SK-N-SH (cell line): ENCODE measurements at regions not wholly inside any gene's neighbourhood (a gene's known extent, or its start where the extent isn't known, plus 50 kb on each side); places are given as distances from the start of the nearest gene placed in this dataset.

ENCODE experiments used
- CTCF ChIA-PET: fragments of 300-600, 350-600 bp; formaldehyde crosslinking; extraction: SDS; loops from one replicate; lab custom pipeline; 2021; lab: Yijun Ruan, JAX
- POLR2A ChIA-PET: fragments of 350-600 bp; sonication (Branson Sonifier 250); formaldehyde crosslinking; extraction: SDS; loops from one replicate; lab custom pipeline; 2020; ENCODE audit warnings: antibody characterized with exemption, inconsistent platforms; lab: Yijun Ruan, JAX
- DNase-seq: peaks from one replicate; pipeline ENCODE4 v3.0.0; 2012
- H2AFZ ChIP-seq: fragments of 200-600 bp; sonication (generic); 2 replicates; pipeline ENCODE4 v1.8.1; 2016; ENCODE audit warnings: antibody characterized with exemption, mild to moderate bottlenecking, low read depth
- H3F3A ChIP-seq: fragments of 200-600 bp; sonication (generic); replicated peaks from 2 replicates; pipeline ENCODE3; 2016; ENCODE audit warnings: antibody characterized with exemption, mild to moderate bottlenecking; ENCODE audit not compliant: insufficient read depth
- H3K27ac ChIP-seq, 2 experiments: fragments of 200-500 bp in 1 of 2; fragments of 200-600 bp in 1 of 2; sonication (Bioruptor generic) in 1 of 2; sonication (generic), shearing (Covaris generic) in 1 of 2; 2 replicates each; pipeline versions ENCODE4 v1.5.1 to v1.6.1; 2014 to 2016; ENCODE audit warnings: low read depth in 2 of 2, inconsistent platforms in 1 of 2, low read length in 1 of 2, mild to moderate bottlenecking in 1 of 2, mixed read lengths in 1 of 2
- H3K27me3 ChIP-seq: fragments of 200-600 bp; sonication (generic), shearing (Covaris generic); 2 replicates; pipeline ENCODE4 v1.6.1; 2016; ENCODE audit warnings: mixed run types; ENCODE audit not compliant: insufficient read depth
- H3K36me3 ChIP-seq, 2 experiments: fragments of 200-500 bp in 1 of 2; fragments of 200-600 bp in 1 of 2; sonication (Bioruptor generic) in 1 of 2; sonication (generic) in 1 of 2; replicated peaks in 1 of 2; 2 replicates each; pipeline versions ENCODE3 to v1.5.1; 2014 to 2016; ENCODE audit warnings: low read length in 1 of 2, mild to moderate bottlenecking in 1 of 2; ENCODE audit not compliant: insufficient read depth in 2 of 2, control insufficient read depth in 1 of 2
- H3K4me1 ChIP-seq, 2 experiments: fragments of 200-500 bp in 1 of 2; fragments of 200-600 bp in 1 of 2; sonication (Bioruptor generic) in 1 of 2; sonication (generic), shearing (Covaris generic) in 1 of 2; 2 replicates each; pipeline versions ENCODE4 v1.5.1 to v1.6.1; 2014 to 2016; ENCODE audit warnings: low read depth in 1 of 2, low read length in 1 of 2, mixed run types in 1 of 2; ENCODE audit not compliant: insufficient read depth in 2 of 2, control insufficient read depth in 1 of 2
- H3K4me2 ChIP-seq: fragments of 200-600 bp; sonication (generic), shearing (Covaris generic); 2 replicates; pipeline ENCODE4 v1.6.1; 2017; ENCODE audit warnings: mixed run types
- H3K4me3 ChIP-seq, 2 experiments: fragments of 200-500 bp in 1 of 2; fragments of 200-600 bp in 1 of 2; sonication (Bioruptor generic) in 1 of 2; sonication (generic), shearing (Covaris generic) in 1 of 2; 2 replicates each; pipeline versions ENCODE4 v1.5.1 to v1.8.1; 2014 to 2016; ENCODE audit warnings: low read depth in 2 of 2, inconsistent platforms in 1 of 2, low read length in 1 of 2, mild to moderate bottlenecking in 1 of 2, mixed read lengths in 1 of 2, moderate library complexity in 1 of 2
- H3K79me2 ChIP-seq: fragments of 200-600 bp; sonication (generic); 2 replicates; pipeline ENCODE4 v1.8.1; 2017; ENCODE audit warnings: mild to moderate bottlenecking; ENCODE audit not compliant: insufficient read depth
- H3K9ac ChIP-seq: fragments of 200-600 bp; sonication (generic); 2 replicates; pipeline ENCODE4 v1.6.1; 2017; ENCODE audit warnings: mixed run types
- H3K9me2 ChIP-seq: fragments of 200-600 bp; sonication (generic); 2 replicates; pipeline ENCODE4 v1.6.1; 2017; ENCODE audit warnings: mixed run types
- H3K9me3 ChIP-seq: fragments of 200-600 bp; sonication (generic); 2 replicates; pipeline ENCODE4 v1.6.1; 2017; ENCODE audit warnings: mixed run types, mild to moderate bottlenecking, moderate library complexity
- H4K20me1 ChIP-seq: fragments of 200-600 bp; sonication (generic); 2 replicates; pipeline ENCODE4 v1.6.1; 2017; ENCODE audit warnings: mild to moderate bottlenecking, mixed run types; ENCODE audit not compliant: insufficient read depth
- CTCF ChIP-seq: fragments of 200-600 bp; sonication (generic); IDR thresholded peaks from 2 replicates; pipeline ENCODE4 v1.6.1; 2017; ENCODE audit warnings: antibody characterized with exemption, mild to moderate bottlenecking, moderate library complexity
- EP300 ChIP-seq, 2 experiments: IDR thresholded peaks; 2 replicates each; pipeline versions ENCODE4 v1.4.0 to v1.6.1; 2012; ENCODE audit warnings: borderline replicate concordance in 1 of 2, low read depth in 1 of 2, low read length in 1 of 2
- GATA2 ChIP-seq: sonication (generic); formaldehyde crosslinking; IDR thresholded peaks from 2 replicates; pipeline ENCODE4 v1.5.0; 2020; ENCODE audit warnings: mild to moderate bottlenecking, missing genetic modification reagents
- MEF2A ChIP-seq: IDR thresholded peaks from 2 replicates; pipeline ENCODE4 v1.4.0; 2012; ENCODE audit warnings: low read depth, borderline replicate concordance
- NFIC ChIP-seq: IDR thresholded peaks from 2 replicates; pipeline ENCODE4 v1.4.0; 2012; ENCODE audit warnings: borderline replicate concordance
- RAD21 ChIP-seq: IDR thresholded peaks from 2 replicates; pipeline ENCODE4 v1.6.1; 2012; ENCODE audit warnings: mild to moderate bottlenecking, low read length
- RCOR1 ChIP-seq: fragments of 150-350 bp; IDR thresholded peaks from 2 replicates; pipeline ENCODE4 v1.6.1; 2017; ENCODE audit warnings: antibody characterized with exemption, low read length
- SMC3 ChIP-seq: IDR thresholded peaks from 2 replicates; pipeline ENCODE4 v1.6.1; 2012; ENCODE audit warnings: low read depth, low read length, improper control_type of control experiment
- TAF1 ChIP-seq: IDR thresholded peaks from 2 replicates; pipeline ENCODE4 v1.6.1; 2012; ENCODE audit warnings: low read depth, mild to moderate bottlenecking, low read length, moderate library complexity, borderline replicate concordance
- TCF12 ChIP-seq: IDR thresholded peaks from 2 replicates; pipeline ENCODE4 v1.4.0; 2012
- YY1 ChIP-seq: IDR thresholded peaks from 2 replicates; pipeline ENCODE4 v1.4.0; 2012; ENCODE audit warnings: low read depth, mild to moderate bottlenecking
- WGBS: methylation state at CpG from one replicate; pipeline ENCODE4 v1.1.6; 2017; ENCODE audit warnings: low lambda C conversion rate; 5-methylcytosine and 5-hydroxymethylcytosine counted together

- Histone ChIP-seq H3K9me2 (no peaks in the 10 kb centered on the region), H3K4me1 (no peaks in the 10 kb centered on the region), H3K79me2 (no peaks in the 10 kb centered on the region), H3K27ac (no peak overlapping the region), H3K4me3 (no peak overlapping the region), H2AFZ (no peak overlapping the region), H4K20me1 (no peaks in the 10 kb centered on the region), H3K36me3 (no peaks in the 10 kb centered on the region), H3K27me3 (no peaks in the 10 kb centered on the region; the same call in 1 of the 2 replicates), H3K4me2 (no peak overlapping the region), H3F3A (no peaks in the 10 kb centered on the region), H3K9me3 (no peaks in the 10 kb centered on the region), H3K9ac (no peak overlapping the region)
- no peak for DNase-seq
- TF ChIP-seq GATA2 (no peak), TCF12 (no peak), EP300 (IDR thresholded peaks at IDR 0.05; ENCODE audit: borderline replicate concordance in 1 of 2, low read depth in 1 of 2, low read length in 1 of 2) (no peak), RCOR1 (no peak), NFIC (no peak), MEF2A (no peak)
- ChIA-PET POLR2A (no interaction called here), CTCF (no interaction called here)
- WGBS, result 50% methylated on average over 3 of the region's 3 CpGs
Measured at GRCh38 chr20:48470141-48470540, 357.7 kb downstream of the PREX1 start.

GRCh38 chr20:48469026-48469425, 358.8 kb downstream of the PREX1 start:
- no peak overlapping the region for H3K27ac ChIP-seq
- WGBS, result 44% methylated on average over 2 of the region's 4 CpGs
- no peaks in the 10 kb centered on the region for H3K36me3 ChIP-seq
- no peak overlapping the region for H3K4me3 ChIP-seq
- TF ChIP-seq NFIC (no peak), RAD21 (no peak)
- no peaks in the 10 kb centered on the region for H4K20me1 ChIP-seq
- no peak for DNase-seq
- no peaks in the 10 kb centered on the region for H3F3A ChIP-seq
- no peaks in the 10 kb centered on the region for H3K9me2 ChIP-seq
- CTCF ChIA-PET, result no interaction called here
- no peaks in the 10 kb centered on the region; the same call in 1 of the 2 replicates for H3K27me3 ChIP-seq
- H2AFZ ChIP-seq, result no peak overlapping the region
- no peaks in the 10 kb centered on the region for H3K9me3 ChIP-seq
- H3K4me2 ChIP-seq, result no peak overlapping the region
- POLR2A ChIA-PET, result no interaction called here
- no peak overlapping the region for H3K9ac ChIP-seq
- no peaks in the 10 kb centered on the region for H3K79me2 ChIP-seq
- H3K4me1 ChIP-seq, result no peaks in the 10 kb centered on the region

- CTCF ChIA-PET, result interaction anchor here (1.4 kb wide), 1 partner anchor 152 kb away, joined by 4 read pairs; no protein-coding TSS in a partner anchor
Measured at GRCh38 chr20:48468571-48468970, 359.2 kb downstream of the PREX1 start.

More at GRCh38 chr20:48468571-48468970, 359.2 kb downstream of the PREX1 start:
- Histone ChIP-seq H3K79me2 (no peaks in the 10 kb centered on the region), H2AFZ (no peak overlapping the region), H4K20me1 (no peaks in the 10 kb centered on the region), H3K4me3 (no peak overlapping the region), H3K9me3 (no peaks in the 10 kb centered on the region), H3K9me2 (no peaks in the 10 kb centered on the region), H3F3A (no peaks in the 10 kb centered on the region), H3K9ac (no peak overlapping the region), H3K27ac (no peak overlapping the region), H3K4me1 (no peaks in the 10 kb centered on the region), H3K4me2 (no peak overlapping the region), H3K36me3 (no peaks in the 10 kb centered on the region), H3K27me3 (no peaks in the 10 kb centered on the region; the same call in 1 of the 2 replicates)
- 33% methylated on average over 1 of the region's 5 CpGs for WGBS
- no peak for DNase-seq
- POLR2A ChIA-PET, result no interaction called here
- no peak for TF ChIP-seq EP300 (IDR thresholded peaks at IDR 0.05; ENCODE audit: borderline replicate concordance in 1 of 2, low read depth in 1 of 2, low read length in 1 of 2)
- no peak for TF ChIP-seq CTCF
- no peak for TF ChIP-seq TCF12
- no peak for TF ChIP-seq TAF1
- no peak for TF ChIP-seq NFIC
- no peak for TF ChIP-seq SMC3
- TF ChIP-seq YY1, result no peak
